RWPE1 (cell line): ENCODE measurements at regions not wholly inside any gene's neighbourhood (a gene's known extent, or its start where the extent isn't known, plus 50 kb on each side); places are given as distances from the start of the nearest gene placed in this dataset.

Experiments
- CTCF ChIA-PET: fragments of 350-600 bp; sonication (Branson Sonifier 250); formaldehyde crosslinking; extraction: SDS; loops from one replicate; lab custom pipeline; 2021; lab: Yijun Ruan, JAX
- POLR2A ChIA-PET: fragments of 400-600 bp; formaldehyde crosslinking; extraction: SDS; loops from one replicate; lab custom pipeline; 2020; ENCODE audit warnings: antibody characterized with exemption; ENCODE audit not compliant: low non-redundant PET; lab: Yijun Ruan, JAX
- DNase-seq: peaks from one replicate; pipeline ENCODE4 v3.0.0; 2012; ENCODE audit warnings: low spot score
- H3K27ac ChIP-seq: fragments of 450-650 bp; 2 replicates; pipeline ENCODE4 v1.5.1; 2017
- TF ChIP-seq, protein P1 (sequence below): fragments of 450-650 bp; conservative IDR thresholded peaks from 2 replicates; pipeline ENCODE4 v1.5.1; 2017; ENCODE audit warnings: low read depth, mild to moderate bottlenecking

DNA sequence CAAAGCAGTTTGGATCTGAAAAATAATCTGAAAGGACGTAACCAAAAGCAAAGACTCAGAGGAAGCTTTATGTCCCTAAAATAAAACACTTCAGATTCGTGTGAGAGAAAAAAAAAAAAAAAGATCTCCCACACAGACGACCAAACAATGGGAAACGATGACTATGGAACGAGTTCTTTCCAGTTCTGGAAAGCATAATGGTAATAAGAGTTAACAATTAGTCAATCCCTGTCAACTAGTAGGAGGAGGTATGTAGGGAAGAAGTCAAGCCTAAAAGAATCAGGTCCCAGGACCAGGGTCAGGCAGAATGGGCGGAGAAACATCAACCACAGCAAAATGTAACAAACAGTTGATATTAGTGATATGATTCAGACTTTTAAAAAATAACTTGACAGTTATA, 170.3 kb upstream of the SETBP1 start:
- ChIA-PET POLR2A (no interaction called here), CTCF (interaction anchor here (0.6 kb wide), 1 partner anchor 268 kb away, joined by 4 read pairs; no protein-coding TSS in a partner anchor)
- no peak for DNase-seq
- TF ChIP-seq, protein P1, sequence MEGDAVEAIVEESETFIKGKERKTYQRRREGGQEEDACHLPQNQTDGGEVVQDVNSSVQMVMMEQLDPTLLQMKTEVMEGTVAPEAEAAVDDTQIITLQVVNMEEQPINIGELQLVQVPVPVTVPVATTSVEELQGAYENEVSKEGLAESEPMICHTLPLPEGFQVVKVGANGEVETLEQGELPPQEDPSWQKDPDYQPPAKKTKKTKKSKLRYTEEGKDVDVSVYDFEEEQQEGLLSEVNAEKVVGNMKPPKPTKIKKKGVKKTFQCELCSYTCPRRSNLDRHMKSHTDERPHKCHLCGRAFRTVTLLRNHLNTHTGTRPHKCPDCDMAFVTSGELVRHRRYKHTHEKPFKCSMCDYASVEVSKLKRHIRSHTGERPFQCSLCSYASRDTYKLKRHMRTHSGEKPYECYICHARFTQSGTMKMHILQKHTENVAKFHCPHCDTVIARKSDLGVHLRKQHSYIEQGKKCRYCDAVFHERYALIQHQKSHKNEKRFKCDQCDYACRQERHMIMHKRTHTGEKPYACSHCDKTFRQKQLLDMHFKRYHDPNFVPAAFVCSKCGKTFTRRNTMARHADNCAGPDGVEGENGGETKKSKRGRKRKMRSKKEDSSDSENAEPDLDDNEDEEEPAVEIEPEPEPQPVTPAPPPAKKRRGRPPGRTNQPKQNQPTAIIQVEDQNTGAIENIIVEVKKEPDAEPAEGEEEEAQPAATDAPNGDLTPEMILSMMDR, result no peak
- no peak overlapping the region for H3K27ac ChIP-seq

DNA sequence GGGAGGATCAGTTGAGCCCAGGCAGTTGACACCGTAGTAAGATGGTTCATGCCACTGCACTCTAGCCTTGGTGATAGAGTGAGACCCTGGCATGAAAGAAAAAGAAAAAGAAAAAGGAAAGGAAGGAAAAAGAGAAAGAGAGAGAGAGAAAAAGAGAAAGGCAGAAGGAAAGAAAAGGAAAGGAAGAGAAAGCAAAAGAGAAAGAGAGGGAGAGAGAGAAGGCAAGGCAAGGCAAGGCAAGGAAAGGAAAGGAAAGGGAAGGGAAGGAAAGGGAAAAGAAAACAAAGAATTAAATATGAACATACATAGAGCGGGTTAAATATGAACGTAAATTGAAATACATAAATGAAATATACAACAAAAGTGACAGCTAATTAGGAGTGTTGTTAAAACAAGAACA, 167.5 kb upstream of the SETBP1 start:
- CTCF ChIA-PET, result no interaction called here
- POLR2A ChIA-PET, result no interaction called here
- no peak overlapping the region for H3K27ac ChIP-seq
- no peak for DNase-seq
- TF ChIP-seq, protein P1, result no peak

DNA sequence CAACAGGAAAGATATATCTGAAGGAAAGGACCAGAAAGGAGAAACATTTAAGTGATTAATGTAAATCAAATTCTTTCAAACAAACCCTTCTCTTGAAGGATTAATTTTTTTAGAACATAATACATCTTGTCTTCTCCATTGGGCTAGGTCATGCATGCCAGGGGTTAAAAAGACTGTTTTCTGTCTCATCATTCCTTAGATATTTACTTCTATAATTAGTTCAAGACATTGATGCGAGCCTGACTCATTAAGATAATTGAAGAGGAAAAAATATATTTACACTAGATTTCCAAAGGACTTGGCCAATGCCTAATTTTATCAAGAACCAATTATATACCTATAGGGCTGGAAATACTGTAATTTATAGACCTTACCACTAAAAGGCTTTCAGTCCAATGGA, 166.6 kb upstream of the SETBP1 start:
- TF ChIP-seq, protein P1, result no peak
- no peak for DNase-seq
- ChIA-PET CTCF (no interaction called here), POLR2A (no interaction called here)
- H3K27ac ChIP-seq, result no peak overlapping the region

DNA sequence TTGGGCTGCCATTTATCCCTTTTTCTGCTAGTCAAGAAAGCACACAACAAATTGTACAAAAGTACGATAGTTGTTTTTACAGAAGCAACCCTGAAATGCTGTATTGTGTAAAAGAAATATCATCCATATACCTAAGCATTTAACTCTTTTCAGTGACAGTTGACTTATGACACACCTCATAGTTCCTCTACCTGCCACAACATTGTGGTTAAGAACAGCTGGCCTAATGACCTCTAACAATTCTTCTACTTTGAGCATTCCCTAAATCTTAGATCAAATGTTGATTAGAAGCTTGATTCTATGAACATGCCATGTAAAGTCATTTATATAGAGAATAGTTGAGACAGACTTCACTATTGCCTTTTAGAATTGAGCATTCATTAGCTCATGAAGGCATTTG, 165.9 kb upstream of the SETBP1 start:
- no peak overlapping the region for H3K27ac ChIP-seq
- ChIA-PET POLR2A (no interaction called here), CTCF (no interaction called here)
- DNase-seq, result no peak
- TF ChIP-seq, protein P1, result no peak

DNA sequence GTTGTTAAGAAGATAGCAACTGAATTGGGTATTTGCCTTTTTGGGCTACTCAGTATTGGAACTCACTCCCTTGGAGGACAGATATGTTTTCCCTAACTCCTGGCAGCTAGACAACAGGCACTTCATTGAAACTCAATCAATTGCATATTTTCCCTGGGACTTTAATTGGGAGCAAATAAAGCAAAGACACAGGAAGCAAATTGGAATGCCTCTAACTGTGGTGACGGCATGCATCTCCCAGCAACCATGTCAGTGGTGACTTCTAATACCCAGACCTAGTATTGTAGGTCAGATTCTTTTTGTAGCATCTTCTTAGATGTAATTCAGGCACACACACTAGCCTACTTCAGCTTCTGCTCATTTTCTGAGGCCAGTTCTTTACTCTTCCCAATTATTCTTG, 164.2 kb upstream of the SETBP1 start:
- TF ChIP-seq, protein P1, result no peak

DNA sequence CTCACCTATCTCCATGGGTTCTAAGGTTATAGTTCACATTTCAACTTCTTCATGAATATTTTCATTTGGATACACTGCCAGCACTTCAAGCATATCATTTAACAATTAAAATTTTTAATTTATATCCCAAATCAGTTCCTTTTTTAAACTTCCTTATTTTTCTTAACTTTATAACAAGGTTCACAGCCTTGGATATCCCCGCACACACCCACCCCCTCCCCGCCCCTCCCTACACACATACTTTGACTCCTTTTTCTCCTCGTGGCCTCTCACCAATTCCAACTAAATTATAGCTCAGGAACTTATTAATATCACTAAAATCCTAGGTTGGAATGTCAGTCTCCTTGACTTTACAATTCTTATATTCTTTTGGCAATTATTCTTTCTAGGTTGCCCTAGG, 163.6 kb upstream of the SETBP1 start:
- DNase-seq, result no peak
- ChIA-PET POLR2A (no interaction called here), CTCF (no interaction called here)
- TF ChIP-seq, protein P1, result no peak
- H3K27ac ChIP-seq, result no peak overlapping the region

More for the DNA sequence above, 164.2 kb upstream of the SETBP1 start:
- no peak overlapping the region for H3K27ac ChIP-seq
- CTCF ChIA-PET, result no interaction called here
- POLR2A ChIA-PET, result no interaction called here
- no peak for DNase-seq

DNA sequence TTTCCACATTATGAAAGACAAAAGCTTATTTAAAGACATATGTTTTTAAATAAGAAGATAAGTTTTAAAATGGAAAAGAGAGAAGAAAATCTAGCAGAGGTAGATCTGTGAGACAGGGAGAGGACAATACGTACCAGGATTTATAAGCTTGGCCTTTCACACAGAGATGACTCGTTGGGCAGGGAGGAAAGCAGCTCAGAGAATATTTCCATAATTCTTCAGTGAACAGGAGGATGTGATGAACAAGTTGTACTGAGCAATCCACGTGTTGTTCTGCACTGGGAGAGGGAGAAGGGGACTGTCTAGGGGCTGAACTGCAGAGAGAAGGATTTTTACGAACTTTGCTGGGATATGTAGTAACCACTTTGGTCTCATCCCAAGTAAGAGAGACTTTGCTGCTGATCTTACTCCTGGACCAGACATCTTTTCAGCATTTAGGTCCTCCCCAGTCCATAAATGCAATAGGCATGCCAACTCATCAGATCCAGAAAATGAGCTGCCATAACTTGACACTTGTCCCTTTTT, 162.5 kb upstream of the SETBP1 start:
- ChIA-PET CTCF (no interaction called here), POLR2A (no interaction called here)
- DNase-seq, result no peak
- no peak overlapping the region for H3K27ac ChIP-seq
- TF ChIP-seq, protein P1, result no peak
